GM19467 (cell line): ENCODE measurements at regions not wholly inside any gene's neighbourhood (a gene's known extent, or its start where the extent isn't known, plus 50 kb on each side); places are given as distances from the start of the nearest gene placed in this dataset.

ENCODE experiments used
- ATAC-seq: cut with Tn5 transposase; IDR thresholded peaks from one replicate; pipeline ENCODE4 v1.9.1; 2021; ENCODE audit warnings: mild to moderate bottlenecking, moderate library complexity; ENCODE audit not compliant: unreplicated experiment

DNA sequence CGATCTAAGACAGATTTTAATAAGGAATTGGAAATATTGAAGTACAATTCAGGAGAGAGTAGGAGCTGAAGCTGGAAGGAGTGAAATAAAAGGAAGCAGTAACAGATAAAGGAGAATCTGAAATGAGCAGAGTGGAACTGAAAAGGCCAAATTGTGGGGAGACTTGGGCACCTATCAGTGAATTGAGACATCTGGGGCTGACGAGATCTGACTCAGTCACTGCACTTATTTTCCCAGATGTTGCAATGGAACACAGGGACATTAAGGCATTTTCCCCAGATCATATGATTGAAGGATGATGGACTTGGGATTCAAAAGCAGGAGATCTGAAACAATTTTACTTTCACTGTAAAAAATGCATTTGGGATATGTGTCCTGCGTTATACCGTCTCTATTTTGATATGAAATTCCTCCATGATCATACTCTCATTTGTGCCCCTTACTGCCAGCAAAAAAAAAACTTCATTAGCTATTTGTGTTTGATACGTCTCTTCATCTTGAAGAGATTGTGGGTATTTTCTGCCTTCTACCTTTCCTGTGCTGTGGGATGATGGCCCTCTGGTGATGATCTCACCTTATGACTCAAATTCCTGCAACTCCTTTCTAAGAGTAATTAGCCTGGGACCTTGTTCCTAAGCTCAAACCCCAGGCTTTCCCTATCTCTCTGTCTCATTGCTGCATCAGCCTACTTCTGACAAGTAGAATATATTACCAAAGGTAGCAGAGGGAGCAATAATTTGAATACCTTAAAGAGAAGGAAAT, 278.5 kb upstream of the MAN1A1 start:
- no peak for ATAC-seq

DNA sequence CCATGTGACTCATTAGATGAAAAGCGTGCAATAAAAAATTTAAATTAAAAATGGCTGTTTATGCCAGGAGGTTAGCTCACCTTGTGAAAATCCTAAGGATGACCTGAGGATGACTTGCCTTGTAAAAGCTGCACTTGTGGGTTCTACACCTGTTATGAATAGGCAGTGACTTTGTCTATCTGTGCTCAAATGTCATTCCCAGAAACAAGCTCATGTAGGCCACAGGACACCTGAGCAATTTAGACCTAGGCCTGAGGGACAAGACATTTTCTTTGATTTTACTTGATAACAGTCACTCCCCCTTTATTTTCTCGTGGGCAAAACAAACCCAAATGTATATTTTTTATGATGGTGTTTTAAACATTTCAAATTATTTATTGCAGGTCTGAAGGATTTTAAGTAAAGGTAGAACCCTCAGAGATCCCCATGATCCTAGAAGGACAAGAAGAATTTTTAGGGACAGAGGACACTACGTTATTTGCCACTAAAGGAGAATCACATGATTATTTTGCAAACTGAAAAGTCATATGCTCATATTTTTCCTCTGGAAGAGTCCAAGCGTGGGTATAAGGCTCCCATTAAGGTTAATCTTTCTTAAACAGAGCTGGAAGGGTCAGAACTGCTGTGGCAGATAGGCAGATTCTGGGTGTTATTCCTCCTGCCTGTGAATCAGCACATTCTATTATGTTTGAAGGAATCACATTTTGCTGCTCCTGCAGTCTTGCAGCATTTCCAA, 277.5 kb upstream of the MAN1A1 start:
- ATAC-seq, result no peak

GRCh38 chr6:119620846-119621555, 271.4 kb upstream of the MAN1A1 start:
- ATAC-seq, result no peak

DNA sequence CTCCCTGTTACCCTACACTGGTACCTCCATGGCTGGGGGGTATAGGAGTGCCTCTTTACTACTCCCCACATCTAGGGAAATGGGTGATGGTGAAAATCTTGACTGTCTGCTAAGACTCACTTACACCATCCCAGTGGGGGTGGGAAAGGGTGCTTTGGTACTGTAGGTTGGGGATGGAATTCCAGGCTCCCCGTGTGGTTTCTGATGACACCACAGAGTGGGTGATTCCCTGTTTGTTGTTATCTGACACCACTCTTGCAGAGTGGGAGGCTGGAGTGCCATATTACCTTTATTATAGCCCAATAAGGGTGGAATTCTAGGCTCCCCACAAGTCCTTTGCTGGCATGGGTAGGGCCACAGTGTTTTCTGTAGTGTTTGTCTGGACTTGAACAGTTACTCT, 264.6 kb upstream of the MAN1A1 start:
- ATAC-seq, result no peak

DNA sequence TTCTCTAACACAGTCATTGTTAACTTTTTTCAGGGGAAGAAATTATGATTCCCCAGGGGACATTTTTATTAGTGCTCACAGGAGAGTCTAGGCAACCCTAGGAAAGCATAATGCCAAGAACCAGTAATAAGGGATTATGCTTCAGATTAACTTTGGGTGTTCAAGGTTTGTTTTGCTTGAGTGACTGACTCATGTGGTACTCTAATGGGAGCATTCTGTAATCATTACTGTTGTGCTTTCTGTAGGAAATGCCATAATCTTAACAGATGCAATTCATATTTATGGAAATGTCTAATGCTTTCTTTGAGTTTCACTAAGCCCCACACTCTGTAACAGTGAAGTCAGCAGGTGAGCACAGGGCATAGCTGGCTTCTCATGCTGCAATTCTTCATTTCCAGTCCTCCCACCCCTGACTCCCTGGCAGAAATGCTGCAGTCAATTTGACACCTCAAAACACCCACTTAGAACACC, 263.4 kb upstream of the MAN1A1 start:
- ATAC-seq, result no peak

DNA sequence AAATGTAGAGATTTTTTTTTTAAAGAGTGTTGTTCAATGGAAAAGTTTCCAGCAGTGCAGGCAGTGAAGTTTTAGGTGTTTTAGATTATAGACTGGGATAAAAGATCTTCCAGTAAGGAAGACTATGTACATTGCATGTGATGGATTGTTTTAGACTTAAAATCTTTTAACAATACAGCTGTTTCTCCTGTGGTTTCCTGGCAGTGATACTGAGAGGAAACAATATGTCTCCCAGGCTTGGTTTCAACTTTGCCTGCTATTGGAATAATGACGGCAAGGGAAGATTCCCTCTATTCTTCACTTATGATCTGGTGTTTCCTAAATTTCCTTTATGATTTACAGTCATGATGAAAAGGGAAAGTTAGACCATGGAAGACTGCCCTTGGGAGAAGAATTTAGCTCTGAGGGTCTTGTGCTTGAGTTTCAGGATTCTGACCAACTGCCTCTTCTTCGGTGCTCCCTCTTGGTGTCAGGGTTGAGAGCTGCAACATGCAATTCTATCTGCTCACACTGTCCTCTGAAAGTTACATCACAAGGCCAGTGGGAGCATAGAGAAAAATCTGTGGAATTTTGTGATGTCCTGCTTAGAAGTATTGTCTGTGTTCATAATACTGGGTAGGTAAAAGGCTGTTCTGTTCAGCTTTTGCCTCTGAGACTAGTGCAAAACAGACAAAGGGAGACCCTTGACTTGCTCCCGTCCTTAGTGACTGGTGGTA, 262.8 kb upstream of the MAN1A1 start:
- ATAC-seq, result no peak

DNA sequence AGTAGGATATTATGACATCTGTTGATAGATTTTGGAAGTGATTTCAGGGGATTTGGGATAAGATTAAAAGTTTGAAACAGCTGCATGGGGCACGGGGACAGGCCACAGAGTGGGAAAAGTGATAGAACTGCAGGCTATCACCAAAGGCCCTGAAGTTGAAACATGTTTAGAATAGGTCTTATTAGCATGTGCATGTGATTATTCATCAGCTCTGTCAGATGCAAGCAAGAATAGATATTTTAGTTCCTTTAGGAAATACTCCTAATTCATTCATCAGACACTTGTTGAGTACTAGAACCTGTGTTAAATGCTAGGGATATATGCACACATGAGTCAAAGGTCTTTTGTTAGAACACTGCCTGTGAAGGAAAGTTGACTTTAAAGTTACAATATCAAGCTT, 261.2 kb upstream of the MAN1A1 start:
- ATAC-seq, result no peak

GRCh38 chr6:119610265-119610664, 260.7 kb upstream of the MAN1A1 start:
- no peak for ATAC-seq

GRCh38 chr6:119609865-119610264, 260.3 kb upstream of the MAN1A1 start:
- ATAC-seq, result no peak

DNA sequence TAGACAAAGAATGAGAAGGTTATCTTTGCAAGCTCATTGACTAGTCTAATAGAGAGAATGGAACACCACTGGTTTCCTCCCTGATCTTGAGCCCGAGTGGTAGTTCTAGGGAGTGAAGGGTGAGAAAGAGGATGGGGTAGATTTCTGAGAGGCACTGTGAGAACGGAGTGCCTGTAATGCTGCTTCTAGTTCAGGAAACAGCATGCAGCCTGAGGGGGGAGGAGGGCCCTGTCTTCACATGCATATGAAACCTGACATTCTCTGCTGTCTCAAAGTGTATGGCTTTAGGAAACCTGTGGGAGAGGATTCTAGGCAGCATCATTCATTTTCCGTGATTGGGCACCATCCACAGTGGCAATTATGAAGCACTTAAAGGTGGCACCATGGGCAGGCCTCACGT, 259.4 kb upstream of the MAN1A1 start:
- no peak for ATAC-seq

DNA sequence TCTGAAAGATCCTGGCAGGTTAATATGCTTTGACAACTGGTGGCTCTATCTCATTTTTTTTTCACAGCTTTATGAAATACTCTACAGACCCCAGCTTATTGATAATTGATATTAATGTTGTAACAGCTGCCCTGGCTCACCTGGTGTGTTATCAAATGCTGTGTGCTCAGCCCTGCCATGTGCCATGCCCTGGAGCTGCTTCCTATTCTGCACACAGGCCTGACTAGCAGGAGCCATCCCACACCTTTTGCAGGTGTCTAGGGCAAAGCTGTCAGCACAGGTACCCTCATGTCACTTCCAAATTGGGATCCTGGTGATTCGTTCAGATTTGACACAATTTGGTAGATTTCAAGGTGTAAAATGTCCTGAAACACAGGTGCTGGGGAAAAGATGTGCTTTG, 254.6 kb upstream of the MAN1A1 start:
- ATAC-seq, result no peak

DNA sequence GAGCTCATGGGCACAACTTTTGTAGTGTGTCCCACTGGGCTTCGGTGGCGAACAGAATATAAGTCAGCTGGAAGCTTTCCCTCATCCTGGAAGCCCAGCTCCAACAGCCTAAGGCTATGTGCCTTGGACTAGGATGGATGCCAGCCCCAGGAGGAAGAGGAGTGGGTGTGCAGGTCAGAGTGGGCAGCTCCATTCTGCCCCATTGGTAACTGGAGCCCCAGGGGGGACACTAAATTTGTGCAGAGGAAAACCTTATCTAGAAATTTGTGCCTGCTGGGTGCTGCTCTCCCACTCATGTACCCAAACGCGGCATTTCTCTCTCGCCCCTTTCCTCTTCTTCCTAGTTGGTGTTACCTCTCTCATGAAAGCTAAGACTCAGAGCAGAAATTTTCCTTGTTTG, 253.9 kb upstream of the MAN1A1 start:
- ATAC-seq, result no peak

- ATAC-seq, result no peak
These were observed 252.9 kb upstream of the MAN1A1 start for GRCh38 chr6:119602215-119603178.

- ATAC-seq, result no peak
These were observed 249.3 kb upstream of the MAN1A1 start for GRCh38 chr6:119598883-119599282.

- ATAC-seq, result no peak
These were observed 245.3 kb upstream of the MAN1A1 start for GRCh38 chr6:119594907-119595306.

GRCh38 chr6:119591235-119591634, 241.7 kb upstream of the MAN1A1 start:
- no peak for ATAC-seq

DNA sequence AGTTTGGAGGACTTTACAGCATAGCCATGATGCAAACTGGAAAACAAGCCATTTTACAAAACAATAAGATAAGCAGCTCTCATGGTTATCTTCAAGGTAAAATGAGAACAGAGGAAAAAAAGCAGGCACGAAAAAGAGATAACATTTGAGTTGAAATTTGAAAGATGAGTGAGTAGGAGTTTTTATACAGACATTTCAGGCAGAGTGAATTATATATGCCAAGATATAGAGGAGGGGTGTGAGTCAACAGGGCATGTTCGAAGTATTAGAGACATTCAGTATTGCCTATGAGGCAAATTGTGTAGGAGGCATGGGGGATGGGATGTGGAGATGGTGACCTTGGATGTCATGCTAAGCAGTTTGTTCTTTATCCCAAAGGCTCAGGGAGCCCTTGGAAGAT, 240.5 kb upstream of the MAN1A1 start:
- ATAC-seq, result no peak

GRCh38 chr6:119587537-119587936, 238.0 kb upstream of the MAN1A1 start:
- no peak for ATAC-seq

- ATAC-seq, result peak; percentile 75
These were observed 236.8 kb upstream of the MAN1A1 start for GRCh38 chr6:119586250-119586882.
